Ascending aorta (tissue), 2 donors: ENCODE measurements at regions not wholly inside any gene's neighbourhood (a gene's known extent, or its start where the extent isn't known, plus 50 kb on each side); places are given as distances from the start of the nearest gene placed in this dataset.

ENCODE experiments used
- DNase-seq, 2 donors: peaks; one replicate each; pipeline ENCODE4 v3.0.0-alpha.2; 2019; ENCODE audit warnings: low spot score in 2 of 2
- H3K27ac ChIP-seq, 2 donors: fragments of 200-600 bp; sonication (generic); one replicate each; pipeline ENCODE4 v1.5.1; 2016 to 2017; ENCODE audit warnings: mild to moderate bottlenecking in 1 of 2
- H3K27me3 ChIP-seq: fragments of 200-600 bp; sonication (generic); one replicate; pipeline ENCODE4 v1.5.1; 2017
- H3K36me3 ChIP-seq, 2 donors: fragments of 200-600 bp; sonication (generic); one replicate each; pipeline ENCODE4 v1.5.1; 2016
- H3K4me1 ChIP-seq, 2 donors: fragments of 200-600 bp; sonication (generic); one replicate each; pipeline ENCODE4 v1.5.1; 2016 to 2017; ENCODE audit warnings: mild to moderate bottlenecking in 1 of 2
- H3K4me3 ChIP-seq, 2 donors: fragments of 200-600 bp; sonication (generic); one replicate each; pipeline ENCODE4 v1.5.1; 2016 to 2017; ENCODE audit warnings: mild to moderate bottlenecking in 1 of 2
- H3K9me3 ChIP-seq, 2 donors: fragments of 200-600 bp; sonication (generic); one replicate each; pipeline ENCODE4 v1.5.1; 2016
- CTCF ChIP-seq, 3 experiments: fragments of 200-600 bp in 2 of 3; fragments of 450-650 bp in 1 of 3; sonication (generic) in 2 of 3; IDR thresholded peaks; one replicate each; pipeline ENCODE4 v1.5.1; 2016 to 2019; ENCODE audit warnings: antibody characterized with exemption in 3 of 3, mild to moderate bottlenecking in 1 of 3, moderate library complexity in 1 of 3
- intact Hi-C: fragments of 100-400 bp; cut with DNase I; formaldehyde crosslinking; loops from one replicate; pipeline ENCODE4 v1.15.1; 2023

GRCh38 chr4:11507920-11508319, 79.2 kb upstream of the HS3ST1 start:
- no peak for DNase-seq
- H3K27me3 ChIP-seq: no peaks in the 10 kb centered on the region
- no peak overlapping the region for H3K4me3 ChIP-seq
- no peaks in the 10 kb centered on the region for H3K9me3 ChIP-seq
- no peak for TF ChIP-seq CTCF (IDR thresholded peaks at IDR 0.05)
- intact Hi-C loops: no loop called here
- no peaks in the 10 kb centered on the region for H3K36me3 ChIP-seq
- no peaks in the 10 kb centered on the region for H3K4me1 ChIP-seq
- no peak overlapping the region for H3K27ac ChIP-seq

- Histone ChIP-seq H3K36me3 (no peaks in the 10 kb centered on the region), H3K27ac (no peak overlapping the region), H3K4me1 (no peaks in the 10 kb centered on the region), H3K9me3 (no peaks in the 10 kb centered on the region), H3K27me3 (no peaks in the 10 kb centered on the region), H3K4me3 (no peak overlapping the region)
- intact Hi-C loops: no loop called here
- DNase-seq: no peak
- no peak for TF ChIP-seq CTCF (IDR thresholded peaks at IDR 0.05)
Measured at GRCh38 chr4:11506194-11506593, 77.5 kb upstream of the HS3ST1 start.

- Histone ChIP-seq H3K27me3 (no peaks in the 10 kb centered on the region), H3K36me3 (no peaks in the 10 kb centered on the region), H3K27ac (no peak overlapping the region), H3K4me3 (no peak overlapping the region), H3K9me3 (no peaks in the 10 kb centered on the region), H3K4me1 (no peaks in the 10 kb centered on the region)
- no peak for TF ChIP-seq CTCF (IDR thresholded peaks at IDR 0.05)
- intact Hi-C loops: no loop called here
- DNase-seq: no peak
Measured at GRCh38 chr4:11505221-11505971, 76.7 kb upstream of the HS3ST1 start.

GRCh38 chr4:11503166-11503565, 74.5 kb upstream of the HS3ST1 start:
- no peaks in the 10 kb centered on the region for H3K4me1 ChIP-seq
- H3K4me3 ChIP-seq: no peak overlapping the region
- intact Hi-C loops: no loop called here
- no peak overlapping the region for H3K27ac ChIP-seq
- DNase-seq: no peak
- no peak for TF ChIP-seq CTCF (IDR thresholded peaks at IDR 0.05)
- H3K36me3 ChIP-seq: no peaks in the 10 kb centered on the region
- no peaks in the 10 kb centered on the region for H3K27me3 ChIP-seq
- no peaks in the 10 kb centered on the region for H3K9me3 ChIP-seq

- no peak overlapping the region for H3K27ac ChIP-seq
- no peaks in the 10 kb centered on the region for H3K27me3 ChIP-seq
- H3K36me3 ChIP-seq: no peaks in the 10 kb centered on the region
- peaks cover 0 to 5% of the 10 kb centered on the region in 2 donors for H3K9me3 ChIP-seq
- TF ChIP-seq CTCF (IDR thresholded peaks at IDR 0.05): no peak
- DNase-seq: no peak
- no peak overlapping the region for H3K4me3 ChIP-seq
- no peaks in the 10 kb centered on the region for H3K4me1 ChIP-seq
- intact Hi-C loops: no loop called here
Measured at GRCh38 chr4:11497972-11498371, 69.3 kb upstream of the HS3ST1 start.
